ENCODE measurements at regions not wholly inside any gene's neighbourhood (a gene's known extent, or its start where the extent isn't known, plus 50 kb on each side); places are given as distances from the start of the nearest gene placed in this dataset.

- TF ChIP-seq CTCF (IDR thresholded peaks at IDR 0.05; ENCODE audit: low read depth, low read length, poor library complexity, severe bottlenecking): no peak
- TF ChIP-seq EZH2phosphoT487 (IDR thresholded peaks at IDR 0.05; ENCODE audit: borderline replicate concordance, low read length): no peak
Observed at GRCh38 chr4:176945334-176945733, 152.6 kb upstream of the VEGFC start.
